Osteocyte (in vitro differentiated cells): ENCODE measurements at regions not wholly inside any gene's neighbourhood (a gene's known extent, or its start where the extent isn't known, plus 50 kb on each side); places are given as distances from the start of the nearest gene placed in this dataset.

ENCODE experiments used
- DNase-seq: peaks from one replicate; pipeline ENCODE4 v3.0.0; 2021; ENCODE audit warnings: mixed read lengths; ENCODE audit not compliant: unreplicated experiment; ENCODE audit errors: extremely low spot score
- H3K27ac Mint-ChIP-seq: one replicate; pipeline ENCODE4 v1.8.0; 2021; ENCODE audit warnings: mild to moderate bottlenecking, mixed read lengths; ENCODE audit not compliant: unreplicated experiment
- H3K27me3 Mint-ChIP-seq: one replicate; pipeline ENCODE4 v1.8.0; 2021; ENCODE audit warnings: mixed read lengths; ENCODE audit not compliant: unreplicated experiment
- H3K36me3 Mint-ChIP-seq: one replicate; pipeline ENCODE4 v1.8.0; 2021; ENCODE audit warnings: mixed read lengths; ENCODE audit not compliant: unreplicated experiment
- H3K4me1 Mint-ChIP-seq: one replicate; pipeline ENCODE4 v1.8.0; 2021; ENCODE audit warnings: mixed read lengths; ENCODE audit not compliant: unreplicated experiment
- H3K4me3 Mint-ChIP-seq: one replicate; pipeline ENCODE4 v1.8.0; 2021; ENCODE audit warnings: mild to moderate bottlenecking, moderate library complexity, mixed read lengths; ENCODE audit not compliant: unreplicated experiment
- H3K9me3 Mint-ChIP-seq: one replicate; pipeline ENCODE4 v1.8.0; 2021; ENCODE audit warnings: mixed read lengths; ENCODE audit not compliant: unreplicated experiment
- TF ChIP-seq, protein P1 (sequence below): fragments of 200-600 bp; sonication (generic); IDR thresholded peaks from 2 replicates; pipeline ENCODE4 v1.5.0; 2021; ENCODE audit warnings: antibody characterized with exemption, mild to moderate bottlenecking, moderate library complexity

DNA sequence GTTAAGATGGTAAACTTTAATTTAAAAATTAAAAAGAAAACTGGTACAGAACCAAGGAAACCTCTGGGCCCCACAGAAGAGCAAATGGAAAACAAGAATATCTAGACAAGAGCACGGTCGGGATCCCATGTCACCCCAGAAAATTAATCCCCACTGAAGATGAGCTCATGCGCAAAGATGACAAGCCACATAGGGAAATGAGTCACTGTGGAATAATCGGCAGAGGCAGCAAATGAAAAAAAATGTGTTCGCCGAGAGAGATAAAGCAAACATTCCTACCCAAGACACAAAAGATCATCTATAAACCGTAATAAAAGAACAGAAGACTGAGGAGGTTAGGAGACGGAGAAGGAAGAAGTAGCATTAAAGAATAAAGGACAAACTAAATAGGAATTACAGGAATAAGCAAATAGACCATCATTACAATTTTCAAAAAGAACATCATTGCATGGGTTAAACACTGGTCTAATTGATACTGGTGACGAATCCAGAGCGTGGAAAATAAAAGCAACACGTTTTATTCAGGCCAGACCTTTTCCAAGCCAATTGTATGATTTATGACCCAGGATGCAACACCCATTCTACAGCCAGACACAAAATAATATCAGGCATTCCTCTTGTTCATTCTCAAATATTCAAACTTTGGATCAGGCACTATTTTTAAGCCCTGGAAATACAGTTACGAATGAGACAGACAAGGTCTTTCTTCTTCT, 138.0 kb upstream of the ARID1B start:
- Mint-ChIP-seq H3K27me3 (peaks cover 3% of the 10 kb centered on the region), H3K4me3 (no peak overlapping the region), H3K9me3 (no peaks in the 10 kb centered on the region), H3K36me3 (no peaks in the 10 kb centered on the region), H3K4me1 (no peaks in the 10 kb centered on the region), H3K27ac (no peak overlapping the region)
- TF ChIP-seq, protein P1, sequence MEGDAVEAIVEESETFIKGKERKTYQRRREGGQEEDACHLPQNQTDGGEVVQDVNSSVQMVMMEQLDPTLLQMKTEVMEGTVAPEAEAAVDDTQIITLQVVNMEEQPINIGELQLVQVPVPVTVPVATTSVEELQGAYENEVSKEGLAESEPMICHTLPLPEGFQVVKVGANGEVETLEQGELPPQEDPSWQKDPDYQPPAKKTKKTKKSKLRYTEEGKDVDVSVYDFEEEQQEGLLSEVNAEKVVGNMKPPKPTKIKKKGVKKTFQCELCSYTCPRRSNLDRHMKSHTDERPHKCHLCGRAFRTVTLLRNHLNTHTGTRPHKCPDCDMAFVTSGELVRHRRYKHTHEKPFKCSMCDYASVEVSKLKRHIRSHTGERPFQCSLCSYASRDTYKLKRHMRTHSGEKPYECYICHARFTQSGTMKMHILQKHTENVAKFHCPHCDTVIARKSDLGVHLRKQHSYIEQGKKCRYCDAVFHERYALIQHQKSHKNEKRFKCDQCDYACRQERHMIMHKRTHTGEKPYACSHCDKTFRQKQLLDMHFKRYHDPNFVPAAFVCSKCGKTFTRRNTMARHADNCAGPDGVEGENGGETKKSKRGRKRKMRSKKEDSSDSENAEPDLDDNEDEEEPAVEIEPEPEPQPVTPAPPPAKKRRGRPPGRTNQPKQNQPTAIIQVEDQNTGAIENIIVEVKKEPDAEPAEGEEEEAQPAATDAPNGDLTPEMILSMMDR, result no peak
- DNase-seq, result no peak

DNA sequence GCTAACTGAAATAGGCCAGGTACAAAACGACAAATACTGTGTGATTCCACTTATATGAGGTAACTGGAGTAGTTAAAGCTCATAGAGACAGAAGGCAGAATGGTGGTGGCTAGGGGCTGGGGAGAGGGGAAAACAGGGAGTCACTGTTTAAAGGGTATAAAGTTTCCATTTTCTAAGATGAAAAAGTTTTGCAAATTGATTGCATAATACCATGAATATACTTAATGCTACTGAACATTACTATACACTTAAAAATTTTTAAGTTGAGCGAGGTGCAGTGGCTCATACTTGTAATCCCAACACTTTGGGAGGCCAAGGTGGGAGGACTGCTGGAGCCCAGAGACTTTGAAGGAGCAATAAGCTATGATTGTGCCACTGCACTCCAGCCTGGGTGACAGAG, 138.6 kb upstream of the ARID1B start:
- Mint-ChIP-seq H3K27ac (no peak overlapping the region), H3K27me3 (peaks cover 3% of the 10 kb centered on the region), H3K36me3 (no peaks in the 10 kb centered on the region), H3K4me1 (no peaks in the 10 kb centered on the region), H3K9me3 (no peaks in the 10 kb centered on the region), H3K4me3 (no peak overlapping the region)
- DNase-seq, result no peak
- TF ChIP-seq, protein P1, result no peak

DNA sequence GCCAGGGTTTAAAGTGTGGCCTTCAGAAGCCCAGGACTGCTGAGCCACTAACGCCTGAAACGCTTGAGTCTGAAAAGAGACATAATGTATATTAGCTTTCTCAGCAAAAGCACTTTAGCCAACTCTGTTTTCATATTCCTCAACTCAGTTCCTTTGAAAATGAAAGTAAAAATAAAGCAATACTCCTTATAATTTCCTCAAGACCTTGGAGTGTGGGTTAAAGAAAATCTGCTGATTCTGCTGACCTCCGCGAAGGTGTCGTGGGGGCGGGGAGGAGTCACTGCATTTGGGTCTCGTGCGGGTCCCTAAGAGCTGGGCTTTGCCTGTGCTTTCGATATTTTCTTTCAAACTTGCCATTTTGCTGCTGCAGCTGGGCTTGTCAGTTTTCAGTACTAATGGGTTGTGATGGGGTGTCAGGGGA, 142.2 kb upstream of the ARID1B start:
- Mint-ChIP-seq H3K4me1 (no peaks in the 10 kb centered on the region), H3K27ac (no peak overlapping the region)
- no peak for DNase-seq

DNA sequence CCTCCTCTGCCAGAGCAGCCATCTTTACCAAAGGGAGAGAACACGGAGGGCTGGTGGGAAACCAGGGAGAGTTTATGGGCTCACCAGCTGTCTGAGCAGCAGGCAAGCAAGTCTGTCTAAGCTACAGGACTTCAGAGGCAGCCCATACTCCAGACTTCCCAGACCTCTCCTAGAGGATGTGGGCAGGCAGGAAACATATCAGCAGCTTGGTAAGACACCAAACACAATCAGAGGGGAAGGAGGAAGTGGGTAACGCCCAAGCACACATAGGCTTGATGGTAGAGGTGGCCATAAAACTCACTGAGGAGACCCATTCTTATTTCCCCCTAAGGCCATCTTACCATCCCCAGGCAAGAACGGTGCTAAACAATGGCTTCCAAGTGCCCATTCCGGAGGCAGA, 143.1 kb upstream of the ARID1B start:
- Mint-ChIP-seq H3K27ac (no peak overlapping the region), H3K36me3 (no peaks in the 10 kb centered on the region), H3K4me1 (no peaks in the 10 kb centered on the region), H3K27me3 (no peaks in the 10 kb centered on the region), H3K9me3 (no peaks in the 10 kb centered on the region), H3K4me3 (no peak overlapping the region)
- DNase-seq, result no peak
- TF ChIP-seq, protein P1, result no peak

More for the DNA sequence above, 142.2 kb upstream of the ARID1B start:
- TF ChIP-seq, protein P1, result no peak
- H3K36me3 Mint-ChIP-seq, result no peaks in the 10 kb centered on the region
- H3K4me3 Mint-ChIP-seq, result no peak overlapping the region
- no peaks in the 10 kb centered on the region for H3K27me3 Mint-ChIP-seq
- no peaks in the 10 kb centered on the region for H3K9me3 Mint-ChIP-seq

DNA sequence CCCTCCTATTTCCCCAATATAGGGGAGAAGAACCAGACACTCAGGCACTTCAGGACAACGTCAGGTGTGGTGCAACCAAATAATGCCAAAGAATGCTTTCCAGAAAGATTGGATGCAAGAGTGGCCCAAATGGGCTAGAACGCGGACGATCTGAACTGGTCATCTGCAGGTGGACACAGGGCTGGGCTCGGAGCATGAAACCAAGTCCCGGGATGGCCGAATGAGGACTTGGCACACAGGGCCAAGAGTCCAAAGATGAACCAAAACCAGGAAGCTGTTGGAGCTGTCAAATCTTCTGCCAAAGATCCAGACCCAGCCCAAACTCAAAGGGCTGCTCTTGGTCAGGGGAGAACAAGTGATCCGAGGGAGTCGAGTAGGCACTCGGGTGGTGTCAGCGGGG, 143.9 kb upstream of the ARID1B start:
- H3K27me3 Mint-ChIP-seq, result no peaks in the 10 kb centered on the region
- no peak overlapping the region for H3K27ac Mint-ChIP-seq
- DNase-seq, result no peak
- no peaks in the 10 kb centered on the region for H3K4me1 Mint-ChIP-seq
- no peak overlapping the region for H3K4me3 Mint-ChIP-seq
- H3K36me3 Mint-ChIP-seq, result no peaks in the 10 kb centered on the region
- no peaks in the 10 kb centered on the region for H3K9me3 Mint-ChIP-seq
- TF ChIP-seq, protein P1, result no peak
